ENCODE measurements at regions not wholly inside any gene's neighbourhood (a gene's known extent, or its start where the extent isn't known, plus 50 kb on each side); places are given as distances from the start of the nearest gene placed in this dataset.

- TF ChIP-seq CTCF (IDR thresholded peaks at IDR 0.05) (no peak), POLR2AphosphoS5 (IDR thresholded peaks at IDR 0.05) (no peak)
Observed at GRCh38 chr21:28018213-28018612, 974.5 kb downstream of the LTN1 start.

Measured in transverse colon (tissue), 4 donors.